Fibroblast of the aortic adventitia (primary cell): ENCODE measurements at regions not wholly inside any gene's neighbourhood (a gene's known extent, or its start where the extent isn't known, plus 50 kb on each side); places are given as distances from the start of the nearest gene placed in this dataset.

ENCODE experiments used
- DNase-seq: peaks from one replicate; pipeline ENCODE4 v3.0.0-alpha.2; 2010; ENCODE audit warnings: low read depth
- H3K4me3 ChIP-seq: 2 replicates; pipeline ENCODE4 v1.5.1; 2011; ENCODE audit warnings: low read depth, mild to moderate bottlenecking, control low read depth, low read length, moderate library complexity
- CTCF ChIP-seq: IDR thresholded peaks from 2 replicates; pipeline ENCODE4 v1.5.1; 2011; ENCODE audit warnings: mild to moderate bottlenecking, low read length, control low read depth, inconsistent platforms; ENCODE audit not compliant: insufficient read depth

GRCh38 chr15:95864467-95864886, 466.0 kb upstream of the NR2F2 start:
- no peak for DNase-seq
- no peak for TF ChIP-seq CTCF
- no peak overlapping the region for H3K4me3 ChIP-seq

GRCh38 chr15:95865330-95865739, 465.2 kb upstream of the NR2F2 start:
- no peak for TF ChIP-seq CTCF
- H3K4me3 ChIP-seq, result no peak overlapping the region
- no peak for DNase-seq

- no peak overlapping the region for H3K4me3 ChIP-seq
- TF ChIP-seq CTCF, result no peak
- peak; percentile 53 for DNase-seq
Observed at GRCh38 chr15:95866711-95867440, 463.6 kb upstream of the NR2F2 start.

GRCh38 chr15:95868450-95868849, 462.1 kb upstream of the NR2F2 start:
- DNase-seq, result no peak
- no peak for TF ChIP-seq CTCF
- no peak overlapping the region for H3K4me3 ChIP-seq

GRCh38 chr15:95868970-95869369, 461.5 kb upstream of the NR2F2 start:
- DNase-seq, result no peak
- no peak for TF ChIP-seq CTCF
- H3K4me3 ChIP-seq, result no peak overlapping the region

- no peak for DNase-seq
- H3K4me3 ChIP-seq, result no peak overlapping the region
- TF ChIP-seq CTCF, result no peak
Observed at GRCh38 chr15:95869920-95870319, 460.6 kb upstream of the NR2F2 start.

GRCh38 chr15:95872366-95872771, 458.1 kb upstream of the NR2F2 start:
- H3K4me3 ChIP-seq, result no peak overlapping the region
- DNase-seq, result peak; percentile 27
- no peak for TF ChIP-seq CTCF
